Psoas muscle (tissue), 7 donors: ENCODE measurements at regions not wholly inside any gene's neighbourhood (a gene's known extent, or its start where the extent isn't known, plus 50 kb on each side); places are given as distances from the start of the nearest gene placed in this dataset.

Source experiments
- ATAC-seq, 4 donors: fragments of 200-7000 bp; cut with Tn5 transposase; one replicate each; pipeline ENCODE4 v1.9.1; 2020; ENCODE audit warnings: moderate library complexity in 3 of 4, mild to moderate bottlenecking in 2 of 4
- DNase-seq, 2 donors: peaks; one replicate each; pipeline ENCODE4 v3.0.0-alpha.2; 2020
- H3K27ac ChIP-seq: fragments of 200-600 bp; one replicate; pipeline ENCODE4 v1.8.0; 2022
- H3K27me3 ChIP-seq, 3 donors: fragments of 200-600 bp in 1 of 3; one replicate each; pipeline versions ENCODE4 v1.6.1 to v1.8.0; 2013 to 2022; ENCODE audit warnings: low read length in 2 of 3, mild to moderate bottlenecking in 2 of 3, moderate library complexity in 1 of 3; ENCODE audit not compliant: insufficient read depth in 3 of 3
- H3K36me3 ChIP-seq, 2 donors: fragments of 200-600 bp in 1 of 2; one replicate each; pipeline versions ENCODE4 v1.6.1 to v1.8.0; 2013 to 2022; ENCODE audit warnings: low read depth in 1 of 2, mild to moderate bottlenecking in 1 of 2, moderate library complexity in 1 of 2; ENCODE audit not compliant: insufficient read depth in 1 of 2
- H3K4me1 ChIP-seq: fragments of 200-600 bp; one replicate; pipeline ENCODE4 v1.8.0; 2022
- H3K4me3 ChIP-seq: fragments of 200-600 bp; one replicate; pipeline ENCODE4 v1.8.0; 2022; ENCODE audit warnings: mild to moderate bottlenecking
- H3K9me3 ChIP-seq: fragments of 200-600 bp; one replicate; pipeline ENCODE4 v1.8.0; 2022
- CTCF ChIP-seq: fragments of 200-600 bp; IDR thresholded peaks from one replicate; pipeline ENCODE4 v1.8.0; 2022; ENCODE audit warnings: antibody characterized with exemption
- WGBS, 3 donors: extraction: QIAGEN DNeasy Blood & Tissue Kit; methylation state at CpG; one replicate each; pipeline versions ENCODE4 v1.1.6 to v1.1.7; 2013; 5-methylcytosine and 5-hydroxymethylcytosine counted together
- intact Hi-C, 2 donors: fragments of 100-400 bp; cut with DNase I; formaldehyde crosslinking; loops; one replicate each; pipeline versions ENCODE4 v1.11.0 to v1.14.2; 2022
- donor health status: healthy with polysubstance abuse.
- donor health status: DM: no; HTN: no; CAD: no; lungs with moderate emphysema.
- donor health status: Bipolar disorder and iron deficiency.
- donor health status: healthy.
- donor health status: DM: yes; HTN: yes; CAD: no.
- donor health status: DM: no; HTN: no; CAD: no.
- donor health status: DM: yes; HTN: yes; CAD: no.

- no peak for ATAC-seq
- Histone ChIP-seq H3K4me1 (no peaks in the 10 kb centered on the region), H3K9me3 (peaks cover 18% of the 10 kb centered on the region), H3K4me3 (no peak overlapping the region), H3K27ac (no peak overlapping the region), H3K36me3 (no peaks in the 10 kb centered on the region), H3K27me3 (no peaks in the 10 kb centered on the region)
- DNase-seq, result no peak
- intact Hi-C loops, result loop anchor here in 1 of 2 donors (5.0 kb wide), 1 partner anchor 42 kb away; no protein-coding TSS in a partner anchor
- 98 to 100% (median 98%) methylated on average over 2 of the region's 2 CpGs for WGBS, 3 donors
- TF ChIP-seq CTCF, result no peak
These were observed 241.0 kb upstream of the UBASH3B start for GRCh38 chr11:122414406-122415018.

- DNase-seq, result no peak
- TF ChIP-seq CTCF, result no peak
- intact Hi-C loops, result loop anchor here in 1 of 2 donors (5.0 kb wide), 1 partner anchor 41 kb away; no protein-coding TSS in a partner anchor
These were observed 241.8 kb upstream of the UBASH3B start for GRCh38 chr11:122413677-122414076.

GRCh38 chr11:122412581-122412980 lies 242.9 kb upstream of the UBASH3B start:
- DNase-seq (no peak), ATAC-seq (no peak)
- Histone ChIP-seq H3K36me3 (no peaks in the 10 kb centered on the region), H3K27me3 (no peaks in the 10 kb centered on the region), H3K4me1 (no peaks in the 10 kb centered on the region), H3K27ac (no peak overlapping the region), H3K4me3 (no peak overlapping the region), H3K9me3 (peaks cover 18% of the 10 kb centered on the region)
- no peak for TF ChIP-seq CTCF
- intact Hi-C loops, result loop anchor here in 1 of 2 donors (5.0 kb wide), 1 partner anchor 40 kb away; no protein-coding TSS in a partner anchor
- 68 to 83% (median 73%) methylated on average over 1 of the region's 1 CpG for WGBS, 3 donors

More at GRCh38 chr11:122413677-122414076, 241.8 kb upstream of the UBASH3B start:
- Histone ChIP-seq H3K27ac (no peak overlapping the region), H3K4me1 (no peaks in the 10 kb centered on the region), H3K36me3 (no peaks in the 10 kb centered on the region), H3K9me3 (peaks cover 18% of the 10 kb centered on the region), H3K27me3 (no peaks in the 10 kb centered on the region), H3K4me3 (no peak overlapping the region)
- no peak for ATAC-seq

- intact Hi-C loops, result no loop called here
- 86 to 91% (median 87%) methylated on average over 4 of the region's 4 CpGs for WGBS, 3 donors
- H3K36me3 ChIP-seq, result no peaks in the 10 kb centered on the region
- no peak overlapping the region for H3K4me3 ChIP-seq
- H3K4me1 ChIP-seq, result no peaks in the 10 kb centered on the region
- no peak for TF ChIP-seq CTCF
- DNase-seq, result no peak
- no peak overlapping the region for H3K27ac ChIP-seq
- no peaks in the 10 kb centered on the region for H3K27me3 ChIP-seq
- ATAC-seq, result no peak
- H3K9me3 ChIP-seq, result no peaks in the 10 kb centered on the region
These were observed 249.1 kb upstream of the UBASH3B start for GRCh38 chr11:122406466-122406865.
